ENCODE measurements at regions not wholly inside any gene's neighbourhood (a gene's known extent, or its start where the extent isn't known, plus 50 kb on each side); places are given as distances from the start of the nearest gene placed in this dataset.
"Not testable (repeated sequence)": the region's sequence is repeated elsewhere in the genome, so short reads cannot be mapped to it uniquely, and the experiment has no call there.

- no peak overlapping the region for H3K4me3 Mint-ChIP-seq (ENCODE audit: unreplicated experiment)
- TF ChIP-seq CTCF (IDR thresholded peaks at IDR 0.05; ENCODE audit: unreplicated experiment), result no peak
- no peak overlapping the region for H3K27ac Mint-ChIP-seq (ENCODE audit: unreplicated experiment)
- peaks cover 4% of the 10 kb centered on the region for H3K4me1 Mint-ChIP-seq (ENCODE audit: unreplicated experiment)
- no peak for DNase-seq (ENCODE audit: low spot score)
- no peaks in the 10 kb centered on the region for H3K36me3 Mint-ChIP-seq (ENCODE audit: low read depth, unreplicated experiment)
- H3K27me3 Mint-ChIP-seq (ENCODE audit: unreplicated experiment), result no peaks in the 10 kb centered on the region
- no peaks in the 10 kb centered on the region for H3K9me3 Mint-ChIP-seq (ENCODE audit: unreplicated experiment)
Measured at GRCh38 chr20:53656293-53657202, 62.9 kb upstream of the ZNF217 start.

- no peaks in the 10 kb centered on the region for H3K27me3 Mint-ChIP-seq (ENCODE audit: unreplicated experiment)
- peaks cover 4% of the 10 kb centered on the region for H3K4me1 Mint-ChIP-seq (ENCODE audit: unreplicated experiment)
- H3K4me3 Mint-ChIP-seq (ENCODE audit: unreplicated experiment), result no peak overlapping the region
- H3K36me3 Mint-ChIP-seq (ENCODE audit: low read depth, unreplicated experiment), result no peaks in the 10 kb centered on the region
- DNase-seq (ENCODE audit: low spot score), result no peak
- TF ChIP-seq CTCF (IDR thresholded peaks at IDR 0.05; ENCODE audit: unreplicated experiment), result no peak
- no peak overlapping the region for H3K27ac Mint-ChIP-seq (ENCODE audit: unreplicated experiment)
- no peaks in the 10 kb centered on the region for H3K9me3 Mint-ChIP-seq (ENCODE audit: unreplicated experiment)
Measured at GRCh38 chr20:53655625-53656292, 62.1 kb upstream of the ZNF217 start.

- Mint-ChIP-seq H3K36me3 (ENCODE audit: low read depth, unreplicated experiment) (no peaks in the 10 kb centered on the region), H3K9me3 (ENCODE audit: unreplicated experiment) (no peaks in the 10 kb centered on the region), H3K4me1 (ENCODE audit: unreplicated experiment) (peaks cover 4% of the 10 kb centered on the region), H3K27me3 (ENCODE audit: unreplicated experiment) (no peaks in the 10 kb centered on the region), H3K27ac (ENCODE audit: unreplicated experiment) (no peak overlapping the region), H3K4me3 (ENCODE audit: unreplicated experiment) (no peak overlapping the region)
- DNase-seq (ENCODE audit: low spot score), result no peak
- no peak for TF ChIP-seq CTCF (IDR thresholded peaks at IDR 0.05; ENCODE audit: unreplicated experiment)
Measured at GRCh38 chr20:53654932-53655624, 61.4 kb upstream of the ZNF217 start.

GRCh38 chr20:53654521-53654920 lies 60.9 kb upstream of the ZNF217 start:
- H3K4me3 Mint-ChIP-seq (ENCODE audit: unreplicated experiment); H3K36me3 Mint-ChIP-seq (ENCODE audit: low read depth, unreplicated experiment); H3K27me3 Mint-ChIP-seq (ENCODE audit: unreplicated experiment); H3K9me3 Mint-ChIP-seq (ENCODE audit: unreplicated experiment); H3K27ac Mint-ChIP-seq (ENCODE audit: unreplicated experiment); DNase-seq (ENCODE audit: low spot score); H3K4me1 Mint-ChIP-seq (ENCODE audit: unreplicated experiment): not testable (repeated sequence)

- Mint-ChIP-seq H3K27ac (ENCODE audit: unreplicated experiment) (no peak overlapping the region), H3K27me3 (ENCODE audit: unreplicated experiment) (no peaks in the 10 kb centered on the region), H3K36me3 (ENCODE audit: low read depth, unreplicated experiment) (no peaks in the 10 kb centered on the region), H3K9me3 (ENCODE audit: unreplicated experiment) (no peaks in the 10 kb centered on the region), H3K4me3 (ENCODE audit: unreplicated experiment) (no peak overlapping the region), H3K4me1 (ENCODE audit: unreplicated experiment) (peaks cover 4% of the 10 kb centered on the region)
- TF ChIP-seq CTCF (IDR thresholded peaks at IDR 0.05; ENCODE audit: unreplicated experiment), result no peak
- DNase-seq (ENCODE audit: low spot score), result no peak
Measured at GRCh38 chr20:53652859-53653517, 59.3 kb upstream of the ZNF217 start.
